Heart right ventricle (tissue), 16 donors: ENCODE measurements at regions not wholly inside any gene's neighbourhood (a gene's known extent, or its start where the extent isn't known, plus 50 kb on each side); places are given as distances from the start of the nearest gene placed in this dataset.

ENCODE experiments used
- ATAC-seq, 8 donors: fragments of 200-7000 bp; cut with Tn5 transposase; one replicate each; pipeline ENCODE4 v1.9.1; 2020; ENCODE audit warnings: mild to moderate bottlenecking in 8 of 8, moderate library complexity in 8 of 8, moderate number of reproducible peaks in 1 of 8
- DNase-seq, 2 donors: peaks; one replicate each; pipeline ENCODE4 v3.0.0-alpha.2; 2020
- H3K27ac ChIP-seq, 10 donors: fragments of 200-600 bp; sonication (generic) in 2 of 10; one replicate each; pipeline versions ENCODE4 v1.5.0 to v1.8.0; 2020 to 2022; ENCODE audit warnings: mild to moderate bottlenecking in 3 of 10
- H3K27me3 ChIP-seq, 7 donors: fragments of 200-600 bp; one replicate each; pipeline ENCODE4 v1.8.0; 2021 to 2022; ENCODE audit warnings: mild to moderate bottlenecking in 2 of 7
- H3K36me3 ChIP-seq, 9 donors: fragments of 200-600 bp; sonication (generic) in 1 of 9; one replicate each; pipeline versions ENCODE4 v1.5.0 to v1.8.0; 2020 to 2022; ENCODE audit warnings: mild to moderate bottlenecking in 2 of 9
- H3K4me1 ChIP-seq, 9 donors: fragments of 200-600 bp; sonication (generic) in 1 of 9; one replicate each; pipeline versions ENCODE4 v1.5.0 to v1.8.0; 2020 to 2022; ENCODE audit warnings: mild to moderate bottlenecking in 4 of 9
- H3K4me3 ChIP-seq, 10 donors: fragments of 200-600 bp; sonication (generic) in 2 of 10; one replicate each; pipeline versions ENCODE4 v1.5.0 to v1.8.0; 2020 to 2022; ENCODE audit warnings: mild to moderate bottlenecking in 7 of 10, moderate library complexity in 2 of 10
- H3K9me3 ChIP-seq, 11 donors: fragments of 200-600 bp in 10 of 11; sonication (generic) in 2 of 11; one replicate each; pipeline versions ENCODE4 v1.5.0 to v1.8.0; 2013 to 2022; ENCODE audit warnings: mild to moderate bottlenecking in 2 of 11, control low read depth in 1 of 11, moderate library complexity in 1 of 11
- WGBS, 2 donors: extraction: QIAGEN DNeasy Blood & Tissue Kit; methylation state at CpG; one replicate each; pipeline ENCODE4 v1.1.7; 2013; ENCODE audit warnings: inconsistent platforms in 1 of 2; 5-methylcytosine and 5-hydroxymethylcytosine counted together
- intact Hi-C, 10 donors: fragments of 100-400 bp; cut with DNase I; formaldehyde crosslinking; loops; one replicate each; pipeline versions ENCODE4 v1.11.1 to v1.14.2; 2022
- TF ChIP-seq, protein P1 (sequence below), 9 donors: fragments of 200-600 bp; sonication (generic) in 2 of 9; IDR thresholded peaks; one replicate each; pipeline versions ENCODE4 v1.5.0 to v1.8.0; 2021 to 2022; ENCODE audit warnings: antibody characterized with exemption in 9 of 9, mild to moderate bottlenecking in 5 of 9, moderate library complexity in 1 of 9
- donor health status: Arrhythmogenic right ventricular cardiomyopathy.
- donor health status: ischemic (EF 13 %, LVEDD 7.1; RV severe dilation, severe dysfunction).
- donor health status: healthy with polysubstance abuse.
- donor health status: DM: no; HTN: yes; CAD: no.
- donor health status: DM: no; HTN: no; CAD: no.
- donor health status: ischemic (EF 25% LVEDD 6.9; RV normal size, moderate dysfunction).
- donor health status: ischemic (EF 25% LVEDD 5.7; RV mildly dilated, moderate dysfunction).
- donor health status: healthy.
- donor health status: DM: yes; HTN: yes; CAD: no.
- donor health status: Ischemic cardiomyopathy.
- donor health status: ischemic (EF 35%, LVEDD 5.7; RV mildly dilated, moderate dysfunction).
- donor health status: nonischemic (EF 11% LVEDD 7.7; RV severe dilation, severe dysfunction).
- donor health status: DM: yes; HTN: yes; CAD: no.
- donor health status: PGD.
- donor health status: ischemic (EF 29% LVEDD 5.4; RV normal size, mild dysfunction).
- donor health status: nonischemic (EF 23%, LVEDD 6.1; RV moderate dilation, normal function).

DNA sequence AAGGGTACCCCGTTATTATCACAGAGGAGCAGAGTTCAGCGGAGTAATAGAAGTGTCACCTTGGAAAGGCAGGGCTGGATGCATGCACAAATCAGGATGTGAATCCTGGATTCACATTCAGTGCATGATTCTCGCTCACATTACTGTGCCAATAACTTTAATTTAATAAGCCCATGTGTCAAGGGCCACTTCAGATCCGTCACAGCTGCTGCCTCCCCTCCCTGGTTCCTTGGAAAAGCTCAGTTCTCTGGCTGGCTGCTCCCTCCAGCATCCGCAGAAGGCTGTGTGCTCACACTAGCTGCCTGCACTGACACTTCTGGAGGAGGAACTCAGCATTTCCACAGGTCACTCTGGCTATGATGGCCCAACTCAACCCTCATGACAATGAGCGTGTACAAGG is 256.8 kb upstream of the ADAMTS16 start:
- intact Hi-C loops: loop anchor here in 4 of 10 donors (5.0 to 10.0 kb wide), 5 partner anchors 54 to 529 kb away; partner anchors contain the start of gene ADAMTS16 (in 1 of the 4)
- TF ChIP-seq, protein P1, sequence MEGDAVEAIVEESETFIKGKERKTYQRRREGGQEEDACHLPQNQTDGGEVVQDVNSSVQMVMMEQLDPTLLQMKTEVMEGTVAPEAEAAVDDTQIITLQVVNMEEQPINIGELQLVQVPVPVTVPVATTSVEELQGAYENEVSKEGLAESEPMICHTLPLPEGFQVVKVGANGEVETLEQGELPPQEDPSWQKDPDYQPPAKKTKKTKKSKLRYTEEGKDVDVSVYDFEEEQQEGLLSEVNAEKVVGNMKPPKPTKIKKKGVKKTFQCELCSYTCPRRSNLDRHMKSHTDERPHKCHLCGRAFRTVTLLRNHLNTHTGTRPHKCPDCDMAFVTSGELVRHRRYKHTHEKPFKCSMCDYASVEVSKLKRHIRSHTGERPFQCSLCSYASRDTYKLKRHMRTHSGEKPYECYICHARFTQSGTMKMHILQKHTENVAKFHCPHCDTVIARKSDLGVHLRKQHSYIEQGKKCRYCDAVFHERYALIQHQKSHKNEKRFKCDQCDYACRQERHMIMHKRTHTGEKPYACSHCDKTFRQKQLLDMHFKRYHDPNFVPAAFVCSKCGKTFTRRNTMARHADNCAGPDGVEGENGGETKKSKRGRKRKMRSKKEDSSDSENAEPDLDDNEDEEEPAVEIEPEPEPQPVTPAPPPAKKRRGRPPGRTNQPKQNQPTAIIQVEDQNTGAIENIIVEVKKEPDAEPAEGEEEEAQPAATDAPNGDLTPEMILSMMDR (IDR thresholded peaks at IDR 0.05): no peak
- no peak for DNase-seq
- Histone ChIP-seq H3K27ac (no peak overlapping the region), H3K27me3 (no peaks in the 10 kb centered on the region), H3K9me3 (no peaks in the 10 kb centered on the region), H3K36me3 (no peaks in the 10 kb centered on the region), H3K4me3 (no peak overlapping the region), H3K4me1 (no peaks in the 10 kb centered on the region)
- ATAC-seq: peak in 4 of 8 donors; percentile 30 to 70 (median 60)
- WGBS, 2 donors: 62 to 63% methylated on average over 6 of the region's 6 CpGs

DNA sequence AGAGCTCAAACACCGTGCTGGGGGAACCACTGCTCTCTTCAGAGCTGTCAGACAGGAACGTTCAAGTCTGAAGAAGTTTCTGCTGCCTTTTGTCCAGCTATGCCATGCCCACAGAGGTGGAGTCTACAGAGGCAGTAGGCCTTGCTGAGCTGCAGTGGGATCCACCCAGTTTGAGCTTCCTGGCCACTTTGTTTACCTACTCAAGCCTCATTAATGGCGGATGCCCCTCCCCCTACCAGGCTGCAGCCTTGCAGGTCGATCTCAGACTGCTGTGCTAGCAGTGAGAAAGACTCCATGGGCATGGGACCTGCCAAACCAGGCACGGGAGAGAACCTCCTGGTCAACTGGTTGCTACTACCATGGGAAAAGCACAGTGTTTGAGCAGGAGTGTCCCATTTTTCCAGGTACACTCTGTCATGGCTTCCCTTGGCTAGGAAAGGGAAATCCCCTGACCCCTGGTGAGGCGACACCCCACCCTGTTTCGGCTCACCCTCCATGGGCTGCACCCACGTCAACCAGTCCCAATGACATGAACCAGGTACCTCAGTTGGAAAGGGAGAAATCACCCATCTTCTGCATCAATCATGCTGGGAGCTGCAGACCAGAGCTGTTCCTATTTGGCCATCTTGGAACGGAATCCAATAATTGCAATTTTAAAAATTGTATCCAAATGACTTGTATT is 246.9 kb upstream of the ADAMTS16 start:
- Histone ChIP-seq H3K27me3 (peaks cover 0 to 20% (median 0%) of the 10 kb centered on the region in 7 donors), H3K4me1 (no peaks in the 10 kb centered on the region), H3K4me3 (no peak overlapping the region), H3K36me3 (no peaks in the 10 kb centered on the region), H3K9me3 (peaks cover 0 to 2% (median 0%) of the 10 kb centered on the region in 11 donors), H3K27ac (no peak overlapping the region)
- TF ChIP-seq, protein P1 (IDR thresholded peaks at IDR 0.05): no peak
- 67 to 69% methylated on average over 9 of the region's 9 CpGs for WGBS, 2 donors
- intact Hi-C loops: no loop called here
- ATAC-seq (no peak), DNase-seq (no peak)

DNA sequence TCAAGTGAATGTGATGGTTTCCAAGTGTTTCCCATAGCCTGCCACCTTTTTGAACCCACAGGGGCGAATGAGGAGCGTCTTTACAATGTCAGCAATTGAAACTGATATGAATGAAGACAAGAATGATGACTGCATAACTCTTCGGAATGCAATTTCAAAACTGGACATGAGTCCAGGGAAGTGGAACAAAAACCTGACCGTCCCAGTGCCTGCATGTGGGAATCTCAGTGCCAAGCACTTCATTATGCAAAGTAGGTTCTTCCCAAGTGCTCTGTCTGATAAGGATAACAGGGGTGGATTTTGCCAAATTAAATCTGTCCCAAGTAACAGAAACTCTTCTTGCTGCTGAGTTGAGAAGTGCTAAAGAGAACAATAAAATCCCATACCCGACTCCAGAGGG is 243.8 kb upstream of the ADAMTS16 start:
- intact Hi-C loops: no loop called here
- ATAC-seq (no peak), DNase-seq (no peak)
- Histone ChIP-seq H3K9me3 (peaks cover 0 to 2% (median 0%) of the 10 kb centered on the region in 11 donors), H3K27me3 (peaks cover 0 to 36% (median 0%) of the 10 kb centered on the region in 7 donors), H3K4me1 (no peaks in the 10 kb centered on the region), H3K4me3 (no peak overlapping the region), H3K36me3 (no peaks in the 10 kb centered on the region), H3K27ac (no peak overlapping the region)
- WGBS, 2 donors: 33% methylated on average over 5 of the region's 5 CpGs
- TF ChIP-seq, protein P1 (IDR thresholded peaks at IDR 0.05): no peak

DNA sequence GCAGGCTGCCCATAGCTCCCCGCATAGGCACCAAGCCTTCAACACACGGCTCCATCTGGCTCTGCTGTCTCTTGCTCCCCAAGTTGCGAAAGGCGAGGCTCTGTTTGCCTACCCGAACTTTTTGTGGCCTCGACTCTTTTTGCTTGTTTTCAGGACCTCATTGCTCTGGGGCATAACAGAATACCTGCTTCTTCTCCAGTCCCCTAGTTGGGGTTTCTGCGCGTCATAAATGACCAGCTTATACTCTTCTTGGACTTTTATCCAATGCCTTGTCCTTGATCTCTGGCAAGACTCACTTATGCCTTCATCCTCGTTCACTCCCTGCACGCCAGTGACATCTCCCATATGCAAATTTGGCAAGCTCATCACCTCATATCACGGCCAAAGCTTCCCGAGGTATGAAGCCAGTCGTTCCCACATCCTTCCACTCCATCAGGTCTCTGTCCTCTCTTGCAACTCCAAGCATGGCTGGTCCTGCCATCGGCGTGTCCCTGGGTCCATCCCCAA is 238.8 kb upstream of the ADAMTS16 start:
- H3K27ac ChIP-seq: no peak overlapping the region
- 70 to 71% methylated on average over 15 of the region's 15 CpGs for WGBS, 2 donors
- H3K9me3 ChIP-seq: no peaks in the 10 kb centered on the region
- H3K27me3 ChIP-seq: peaks cover 0 to 45% (median 0%) of the 10 kb centered on the region in 7 donors
- H3K4me3 ChIP-seq: no peak overlapping the region
- intact Hi-C loops: no loop called here
- H3K36me3 ChIP-seq: no peaks in the 10 kb centered on the region
- ATAC-seq (no peak), DNase-seq (no peak)
- no peaks in the 10 kb centered on the region for H3K4me1 ChIP-seq
- TF ChIP-seq, protein P1 (IDR thresholded peaks at IDR 0.05): no peak
